Activated naive CD4-positive, alpha-beta T cell treated with anti-CD3 and anti-CD28 coated beads for 36 hours (primary cell): ENCODE measurements at regions not wholly inside any gene's neighbourhood (a gene's known extent, or its start where the extent isn't known, plus 50 kb on each side); places are given as distances from the start of the nearest gene placed in this dataset.

Source experiments
- CTCF ChIA-PET: fragments of 350-600 bp; sonication (Branson Sonifier 250); formaldehyde crosslinking; loops from one replicate; lab custom pipeline; 2021; ENCODE audit warnings: antibody characterized with exemption; lab: Charles Lee
- DNase-seq: peaks from one replicate; pipeline ENCODE4 v3.0.0-alpha.2; 2020
- H3K27ac Mint-ChIP-seq: one replicate; pipeline ENCODE4 v1.8.0; 2021; ENCODE audit warnings: mild to moderate bottlenecking, mixed read lengths
- H3K27me3 Mint-ChIP-seq: one replicate; pipeline ENCODE4 v1.8.0; 2021; ENCODE audit warnings: low read depth, mixed read lengths
- H3K36me3 Mint-ChIP-seq: one replicate; pipeline ENCODE4 v1.8.0; 2021; ENCODE audit warnings: low read depth, mixed read lengths
- H3K4me1 Mint-ChIP-seq: one replicate; pipeline ENCODE4 v1.8.0; 2021; ENCODE audit warnings: low read depth, mixed read lengths
- H3K4me3 Mint-ChIP-seq: one replicate; pipeline ENCODE4 v1.8.0; 2021; ENCODE audit warnings: mild to moderate bottlenecking, moderate library complexity, mixed read lengths
- H3K9me3 Mint-ChIP-seq: one replicate; pipeline ENCODE4 v1.8.0; 2021; ENCODE audit warnings: mixed read lengths
- intact Hi-C: fragments of 100-400 bp; cut with micrococcal nuclease; formaldehyde crosslinking; loops from one replicate; pipeline ENCODE4 v1.15.1; 2023

GRCh38 chr6:98116455-98116854 lies 717.9 kb upstream of the POU3F2 start:
- no peaks in the 10 kb centered on the region for H3K27me3 Mint-ChIP-seq
- no peak overlapping the region for H3K27ac Mint-ChIP-seq
- intact Hi-C loops = no loop called here
- no peak for DNase-seq
- no peaks in the 10 kb centered on the region for H3K36me3 Mint-ChIP-seq
- no peak overlapping the region for H3K4me3 Mint-ChIP-seq
- H3K9me3 Mint-ChIP-seq = peaks cover 3% of the 10 kb centered on the region
- CTCF ChIA-PET = no interaction called here
- H3K4me1 Mint-ChIP-seq = no peaks in the 10 kb centered on the region

DNA sequence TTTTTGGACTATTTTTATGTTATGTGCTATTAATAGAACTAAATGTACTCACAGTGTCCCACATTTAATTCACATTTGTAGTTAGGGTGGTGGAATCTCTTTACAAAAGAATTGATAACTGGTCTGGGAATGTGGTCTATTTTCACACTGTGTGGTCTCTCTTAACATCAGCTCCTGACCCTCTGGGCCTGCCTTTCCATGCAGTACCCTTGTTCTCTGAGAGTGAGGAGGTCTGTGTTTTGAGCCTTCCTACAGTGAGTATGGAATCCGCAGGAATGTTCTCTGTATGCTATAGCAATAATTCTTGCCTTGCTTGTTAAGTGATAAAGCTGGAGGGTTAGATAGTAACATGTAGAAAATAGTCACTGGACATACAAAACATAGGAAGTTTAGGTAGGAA lies 717.3 kb upstream of the POU3F2 start:
- no peaks in the 10 kb centered on the region for H3K4me1 Mint-ChIP-seq
- DNase-seq = no peak
- no peak overlapping the region for H3K4me3 Mint-ChIP-seq
- no peak overlapping the region for H3K27ac Mint-ChIP-seq
- no peaks in the 10 kb centered on the region for H3K36me3 Mint-ChIP-seq
- no peaks in the 10 kb centered on the region for H3K27me3 Mint-ChIP-seq
- CTCF ChIA-PET = no interaction called here
- intact Hi-C loops = no loop called here
- H3K9me3 Mint-ChIP-seq = peaks cover 1% of the 10 kb centered on the region

DNA sequence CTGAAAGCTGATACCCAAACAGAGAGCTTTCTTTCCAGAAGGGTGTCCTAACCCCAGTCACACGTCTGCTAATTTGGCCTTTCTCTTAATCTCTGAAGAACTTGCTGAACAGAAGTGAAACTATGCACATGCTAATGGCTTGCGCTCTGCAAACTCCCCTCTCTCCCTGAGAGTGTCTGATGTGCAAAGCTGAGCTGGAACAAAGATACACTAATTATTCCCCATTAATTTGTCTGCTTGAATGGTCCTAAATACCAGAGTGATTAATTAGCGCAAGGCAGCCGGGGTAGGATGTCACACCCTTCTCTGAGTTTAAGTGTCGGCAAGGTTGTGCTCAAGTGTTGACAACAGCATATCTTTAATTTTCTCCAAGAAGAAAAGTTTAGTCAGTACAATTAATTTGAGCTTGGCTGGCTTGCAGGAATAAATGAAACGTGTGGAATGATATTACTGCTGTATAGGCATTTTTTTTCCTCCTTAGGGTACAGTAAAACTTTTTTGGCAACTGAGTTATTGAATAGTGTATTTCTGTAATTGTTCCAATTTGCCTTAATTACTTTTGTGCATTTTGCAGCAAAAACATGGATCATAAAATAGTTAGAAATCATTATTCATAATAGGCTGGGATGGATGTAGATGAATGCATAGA lies 715.9 kb upstream of the POU3F2 start:
- no peak for DNase-seq
- H3K4me1 Mint-ChIP-seq = no peaks in the 10 kb centered on the region
- H3K9me3 Mint-ChIP-seq = no peaks in the 10 kb centered on the region
- CTCF ChIA-PET = interaction anchor here (1.0 kb wide), 1 partner anchor 27 kb away, joined by 3 read pairs; no protein-coding TSS in a partner anchor
- no peak overlapping the region for H3K4me3 Mint-ChIP-seq
- no peak overlapping the region for H3K27ac Mint-ChIP-seq
- H3K36me3 Mint-ChIP-seq = no peaks in the 10 kb centered on the region
- H3K27me3 Mint-ChIP-seq = no peaks in the 10 kb centered on the region
- intact Hi-C loops = no loop called here

DNA sequence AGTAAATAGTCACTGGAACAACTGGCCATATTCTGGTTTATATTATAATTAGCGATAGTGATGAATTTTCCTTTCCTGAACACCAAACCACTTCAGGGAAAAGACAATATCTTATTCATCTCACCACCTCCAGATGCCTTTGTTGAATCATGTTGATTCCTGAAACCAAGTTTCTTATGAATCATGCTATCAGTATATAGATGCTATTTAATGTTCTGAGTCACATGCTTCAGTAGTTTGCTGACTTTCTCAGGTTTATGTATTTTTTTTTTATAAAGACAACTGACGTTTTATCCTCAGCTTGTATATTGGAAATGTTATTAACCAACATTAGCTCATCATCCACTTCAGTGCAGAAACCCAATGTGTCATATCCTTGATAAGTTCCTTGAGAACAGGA lies 710.2 kb upstream of the POU3F2 start:
- Mint-ChIP-seq H3K4me3 (no peak overlapping the region), H3K27ac (no peak overlapping the region), H3K9me3 (peaks cover 3% of the 10 kb centered on the region), H3K27me3 (no peaks in the 10 kb centered on the region), H3K36me3 (no peaks in the 10 kb centered on the region), H3K4me1 (no peaks in the 10 kb centered on the region)
- no peak for DNase-seq
- intact Hi-C loops = no loop called here
- CTCF ChIA-PET = no interaction called here

DNA sequence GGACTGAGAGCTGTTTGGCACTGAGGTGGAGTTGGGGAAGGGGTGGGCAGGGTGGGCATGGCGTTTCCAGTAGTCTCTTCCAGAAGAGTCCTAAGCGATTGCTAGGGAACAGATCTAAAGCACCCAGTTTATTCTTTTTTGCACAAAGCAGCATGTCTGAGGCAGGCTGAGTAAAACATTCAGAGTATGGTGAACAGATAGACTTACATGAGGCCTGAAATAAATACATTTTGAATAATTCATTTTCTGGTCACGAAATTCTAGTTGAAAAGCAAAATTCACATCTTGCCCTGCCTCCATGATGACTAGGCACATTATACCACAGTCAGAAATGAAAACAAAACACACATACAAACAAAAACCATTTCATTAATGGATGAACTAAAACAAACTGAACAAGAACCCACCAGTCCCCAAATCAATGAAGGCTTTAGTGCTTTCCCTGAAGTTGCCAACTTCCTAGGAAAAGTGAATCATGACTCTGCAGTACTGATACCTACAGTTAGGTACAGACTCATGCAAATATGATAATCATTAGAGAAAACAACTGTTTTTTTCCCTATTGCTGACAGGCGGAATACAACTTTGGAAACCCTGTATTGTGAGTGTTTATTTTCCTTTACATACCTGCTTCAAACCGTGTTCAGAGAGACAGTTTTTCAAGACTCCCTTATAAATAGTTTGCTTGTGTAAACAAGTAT lies 702.9 kb upstream of the POU3F2 start:
- CTCF ChIA-PET = no interaction called here
- H3K27me3 Mint-ChIP-seq = no peaks in the 10 kb centered on the region
- no peaks in the 10 kb centered on the region for H3K4me1 Mint-ChIP-seq

GRCh38 chr6:98136333-98136732 lies 698.0 kb upstream of the POU3F2 start:
- DNase-seq = no peak
- Mint-ChIP-seq H3K27ac (no peak overlapping the region), H3K27me3 (no peaks in the 10 kb centered on the region), H3K4me3 (no peak overlapping the region), H3K36me3 (no peaks in the 10 kb centered on the region), H3K4me1 (no peaks in the 10 kb centered on the region), H3K9me3 (no peaks in the 10 kb centered on the region)
- CTCF ChIA-PET = no interaction called here
- intact Hi-C loops = no loop called here

More for the DNA sequence above, 702.9 kb upstream of the POU3F2 start:
- Mint-ChIP-seq H3K27ac (no peak overlapping the region), H3K36me3 (no peaks in the 10 kb centered on the region), H3K4me3 (no peak overlapping the region), H3K9me3 (no peaks in the 10 kb centered on the region)
- intact Hi-C loops = no loop called here
- no peak for DNase-seq

DNA sequence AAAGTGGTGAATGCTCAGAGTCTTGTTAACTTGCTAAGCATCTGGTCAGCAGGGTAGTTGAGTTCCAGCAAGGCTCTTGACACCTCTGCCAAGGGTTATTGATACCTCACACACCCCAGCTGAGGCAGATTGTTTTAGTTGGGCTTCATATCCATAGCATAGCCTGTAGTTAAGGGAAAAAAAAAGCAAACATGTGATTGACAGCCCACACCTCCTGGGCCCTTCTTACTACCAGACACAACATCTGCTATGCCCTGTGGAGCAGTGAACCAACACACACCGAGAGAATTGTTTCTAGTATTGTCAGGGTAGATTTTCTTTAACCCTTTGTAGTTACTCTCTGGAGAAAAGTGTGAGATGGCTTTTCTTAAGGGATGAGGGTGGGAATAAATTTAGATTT lies 697.0 kb upstream of the POU3F2 start:
- H3K27ac Mint-ChIP-seq = no peak overlapping the region
- H3K9me3 Mint-ChIP-seq = peaks cover 4% of the 10 kb centered on the region
- intact Hi-C loops = no loop called here
- no peaks in the 10 kb centered on the region for H3K27me3 Mint-ChIP-seq
- CTCF ChIA-PET = interaction anchor here (0.6 kb wide), 1 partner anchor 12 kb away, joined by 3 read pairs; no protein-coding TSS in a partner anchor
- no peak overlapping the region for H3K4me3 Mint-ChIP-seq
- no peaks in the 10 kb centered on the region for H3K4me1 Mint-ChIP-seq
- no peak for DNase-seq
- H3K36me3 Mint-ChIP-seq = no peaks in the 10 kb centered on the region

DNA sequence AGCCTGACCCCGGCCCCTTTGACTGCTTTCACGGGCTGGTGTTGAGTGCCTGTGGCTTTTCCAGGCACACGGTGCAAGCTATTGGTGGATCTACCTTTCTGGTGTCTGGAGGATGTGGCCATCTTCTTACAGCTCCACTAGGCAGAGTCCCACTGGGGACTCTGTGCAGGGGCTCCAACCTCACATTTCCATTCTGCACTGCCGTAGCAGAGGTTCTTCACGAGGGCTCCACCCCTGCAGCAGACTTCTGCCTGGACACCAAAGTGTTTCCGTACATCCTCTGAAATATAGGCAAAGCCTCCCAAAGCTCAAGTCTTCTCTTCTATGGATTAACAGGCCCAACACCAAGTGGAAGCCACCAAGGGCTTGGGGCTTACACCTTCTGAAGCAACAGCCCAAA lies 691.5 kb upstream of the POU3F2 start:
- Mint-ChIP-seq H3K36me3 (no peaks in the 10 kb centered on the region), H3K4me1 (no peaks in the 10 kb centered on the region), H3K9me3 (peaks cover 4% of the 10 kb centered on the region), H3K4me3 (no peak overlapping the region), H3K27ac (no peak overlapping the region), H3K27me3 (no peaks in the 10 kb centered on the region)
- CTCF ChIA-PET = no interaction called here
- intact Hi-C loops = no loop called here
- DNase-seq = no peak

- H3K27me3 Mint-ChIP-seq = no peaks in the 10 kb centered on the region
- DNase-seq = no peak
- CTCF ChIA-PET = no interaction called here
- no peaks in the 10 kb centered on the region for H3K4me1 Mint-ChIP-seq
- H3K27ac Mint-ChIP-seq = no peak overlapping the region
- intact Hi-C loops = no loop called here
- peaks cover 7% of the 10 kb centered on the region for H3K9me3 Mint-ChIP-seq
- H3K36me3 Mint-ChIP-seq = no peaks in the 10 kb centered on the region
- H3K4me3 Mint-ChIP-seq = no peak overlapping the region
These were observed 687.7 kb upstream of the POU3F2 start for GRCh38 chr6:98146656-98147055.

GRCh38 chr6:98156580-98156979 lies 677.8 kb upstream of the POU3F2 start:
- H3K4me1 Mint-ChIP-seq = no peaks in the 10 kb centered on the region
- intact Hi-C loops = no loop called here
- DNase-seq = no peak
- H3K4me3 Mint-ChIP-seq = no peak overlapping the region
- H3K36me3 Mint-ChIP-seq = no peaks in the 10 kb centered on the region
- peaks cover 9% of the 10 kb centered on the region for H3K9me3 Mint-ChIP-seq
- CTCF ChIA-PET = no interaction called here
- no peaks in the 10 kb centered on the region for H3K27me3 Mint-ChIP-seq
- H3K27ac Mint-ChIP-seq = no peak overlapping the region

- H3K36me3 Mint-ChIP-seq = no peaks in the 10 kb centered on the region
- no peak overlapping the region for H3K27ac Mint-ChIP-seq
- no peak for DNase-seq
- CTCF ChIA-PET = no interaction called here
- no peaks in the 10 kb centered on the region for H3K4me1 Mint-ChIP-seq
- no peaks in the 10 kb centered on the region for H3K27me3 Mint-ChIP-seq
- H3K4me3 Mint-ChIP-seq = no peak overlapping the region
- H3K9me3 Mint-ChIP-seq = peaks cover 10% of the 10 kb centered on the region
- intact Hi-C loops = no loop called here
These were observed 654.8 kb upstream of the POU3F2 start for GRCh38 chr6:98179606-98180005.

- Mint-ChIP-seq H3K27ac (no peak overlapping the region), H3K4me1 (no peaks in the 10 kb centered on the region), H3K4me3 (no peak overlapping the region), H3K36me3 (no peaks in the 10 kb centered on the region), H3K9me3 (peaks cover 3% of the 10 kb centered on the region), H3K27me3 (no peaks in the 10 kb centered on the region)
- intact Hi-C loops = no loop called here
- CTCF ChIA-PET = no interaction called here
- no peak for DNase-seq
These were observed 634.3 kb upstream of the POU3F2 start for GRCh38 chr6:98200084-98200483.

GRCh38 chr6:98203170-98203806 lies 631.1 kb upstream of the POU3F2 start:
- peaks cover 2% of the 10 kb centered on the region for H3K9me3 Mint-ChIP-seq
- no peak overlapping the region for H3K27ac Mint-ChIP-seq
- CTCF ChIA-PET = no interaction called here
- H3K4me1 Mint-ChIP-seq = no peaks in the 10 kb centered on the region
- H3K27me3 Mint-ChIP-seq = no peaks in the 10 kb centered on the region
- DNase-seq = no peak
- no peak overlapping the region for H3K4me3 Mint-ChIP-seq
- H3K36me3 Mint-ChIP-seq = no peaks in the 10 kb centered on the region
- intact Hi-C loops = no loop called here
